ENCODE measurements at regions not wholly inside any gene's neighbourhood (a gene's known extent, or its start where the extent isn't known, plus 50 kb on each side); places are given as distances from the start of the nearest gene placed in this dataset.

GRCh38 chr6:108771421-108771820, 76.8 kb upstream of the ARMC2 start:
- H3K79me2 ChIP-seq (ENCODE audit: insufficient read depth, low read length), result no peaks in the 10 kb centered on the region
- H4K20me1 ChIP-seq (ENCODE audit: insufficient read depth, low read length), result no peaks in the 10 kb centered on the region
- no peak overlapping the region for H3K9ac ChIP-seq (ENCODE audit: low read length)
- no peaks in the 10 kb centered on the region for H3K4me1 ChIP-seq (ENCODE audit: insufficient read depth, low read length, severe bottlenecking)
- H3K4me3 ChIP-seq (ENCODE audit: low read depth, low read length, poor library complexity, severe bottlenecking), result no peak overlapping the region
- no peaks in the 10 kb centered on the region for H3F3A ChIP-seq (ENCODE audit: insufficient read depth, low read length)
- H3K9me2 ChIP-seq (ENCODE audit: low read depth, low read length), result no peaks in the 10 kb centered on the region
- H2AFZ ChIP-seq (ENCODE audit: low read length), result no peak overlapping the region
- H3K27me3 ChIP-seq (ENCODE audit: insufficient read depth, low read length), result no peaks in the 10 kb centered on the region
- H3K9me3 ChIP-seq (ENCODE audit: low read length), result no peaks in the 10 kb centered on the region
- no peak overlapping the region for H3K27ac ChIP-seq (ENCODE audit: low read depth, low read length, poor library complexity, severe bottlenecking)
- H3K36me3 ChIP-seq (ENCODE audit: insufficient read depth, low read length), result no peaks in the 10 kb centered on the region
- H3K4me2 ChIP-seq (ENCODE audit: low read length), result no peak overlapping the region
- TF ChIP-seq, protein P1, sequence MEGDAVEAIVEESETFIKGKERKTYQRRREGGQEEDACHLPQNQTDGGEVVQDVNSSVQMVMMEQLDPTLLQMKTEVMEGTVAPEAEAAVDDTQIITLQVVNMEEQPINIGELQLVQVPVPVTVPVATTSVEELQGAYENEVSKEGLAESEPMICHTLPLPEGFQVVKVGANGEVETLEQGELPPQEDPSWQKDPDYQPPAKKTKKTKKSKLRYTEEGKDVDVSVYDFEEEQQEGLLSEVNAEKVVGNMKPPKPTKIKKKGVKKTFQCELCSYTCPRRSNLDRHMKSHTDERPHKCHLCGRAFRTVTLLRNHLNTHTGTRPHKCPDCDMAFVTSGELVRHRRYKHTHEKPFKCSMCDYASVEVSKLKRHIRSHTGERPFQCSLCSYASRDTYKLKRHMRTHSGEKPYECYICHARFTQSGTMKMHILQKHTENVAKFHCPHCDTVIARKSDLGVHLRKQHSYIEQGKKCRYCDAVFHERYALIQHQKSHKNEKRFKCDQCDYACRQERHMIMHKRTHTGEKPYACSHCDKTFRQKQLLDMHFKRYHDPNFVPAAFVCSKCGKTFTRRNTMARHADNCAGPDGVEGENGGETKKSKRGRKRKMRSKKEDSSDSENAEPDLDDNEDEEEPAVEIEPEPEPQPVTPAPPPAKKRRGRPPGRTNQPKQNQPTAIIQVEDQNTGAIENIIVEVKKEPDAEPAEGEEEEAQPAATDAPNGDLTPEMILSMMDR (IDR thresholded peaks at IDR 0.05; ENCODE audit: low read length), result no peak
- TF ChIP-seq EZH2 (IDR thresholded peaks at IDR 0.05; ENCODE audit: borderline replicate concordance, low read length), result no peak

DNA sequence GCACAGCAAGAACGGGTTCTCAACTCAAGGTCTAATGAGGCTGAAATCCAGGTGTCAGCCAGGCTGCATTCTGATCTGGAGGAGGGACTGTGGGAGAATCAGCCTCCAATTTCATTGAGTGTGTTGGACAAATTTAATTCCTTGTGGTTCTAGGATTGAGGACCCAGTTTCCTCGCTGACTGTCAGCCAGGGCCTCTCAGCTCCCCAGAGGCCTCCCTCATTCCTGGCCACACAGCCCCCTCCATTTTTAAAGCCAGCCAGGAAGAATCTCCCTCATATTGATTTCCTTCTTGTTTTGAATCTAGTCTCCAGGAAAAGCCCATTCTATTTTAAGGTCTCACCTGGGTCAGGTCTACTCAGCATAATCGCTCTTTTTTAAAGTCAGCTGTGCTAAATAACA, 73.7 kb upstream of the ARMC2 start:
- peaks cover 7% of the 10 kb centered on the region for H3K4me1 ChIP-seq (ENCODE audit: insufficient read depth, low read length, severe bottlenecking)
- TF ChIP-seq, protein P1 (IDR thresholded peaks at IDR 0.05; ENCODE audit: low read length), result no peak
- no peak for TF ChIP-seq EZH2 (IDR thresholded peaks at IDR 0.05; ENCODE audit: borderline replicate concordance, low read length)
- no peaks in the 10 kb centered on the region for H3K79me2 ChIP-seq (ENCODE audit: insufficient read depth, low read length)
- H3K27ac ChIP-seq (ENCODE audit: low read depth, low read length, poor library complexity, severe bottlenecking), result no peak overlapping the region
- H3K4me3 ChIP-seq (ENCODE audit: low read depth, low read length, poor library complexity, severe bottlenecking), result no peak overlapping the region
- no peak overlapping the region for H3K9ac ChIP-seq (ENCODE audit: low read length)
- H2AFZ ChIP-seq (ENCODE audit: low read length), result no peak overlapping the region
- no peaks in the 10 kb centered on the region for H3K27me3 ChIP-seq (ENCODE audit: insufficient read depth, low read length)
- no peaks in the 10 kb centered on the region for H3K9me2 ChIP-seq (ENCODE audit: low read depth, low read length)
- H4K20me1 ChIP-seq (ENCODE audit: insufficient read depth, low read length), result no peaks in the 10 kb centered on the region
- H3F3A ChIP-seq (ENCODE audit: insufficient read depth, low read length), result no peaks in the 10 kb centered on the region
- H3K4me2 ChIP-seq (ENCODE audit: low read length), result no peak overlapping the region
- H3K9me3 ChIP-seq (ENCODE audit: low read length), result no peaks in the 10 kb centered on the region
- no peaks in the 10 kb centered on the region for H3K36me3 ChIP-seq (ENCODE audit: insufficient read depth, low read length)

GRCh38 chr6:108777536-108777935, 70.7 kb upstream of the ARMC2 start:
- H3F3A ChIP-seq (ENCODE audit: insufficient read depth, low read length), result no peaks in the 10 kb centered on the region
- no peak overlapping the region for H3K9ac ChIP-seq (ENCODE audit: low read length)
- no peaks in the 10 kb centered on the region for H3K79me2 ChIP-seq (ENCODE audit: insufficient read depth, low read length)
- no peak overlapping the region for H3K4me3 ChIP-seq (ENCODE audit: low read depth, low read length, poor library complexity, severe bottlenecking)
- peaks cover 17% of the 10 kb centered on the region for H3K4me1 ChIP-seq (ENCODE audit: insufficient read depth, low read length, severe bottlenecking)
- H3K27me3 ChIP-seq (ENCODE audit: insufficient read depth, low read length), result no peaks in the 10 kb centered on the region
- H3K27ac ChIP-seq (ENCODE audit: low read depth, low read length, poor library complexity, severe bottlenecking), result no peak overlapping the region
- no peaks in the 10 kb centered on the region for H4K20me1 ChIP-seq (ENCODE audit: insufficient read depth, low read length)
- H3K36me3 ChIP-seq (ENCODE audit: insufficient read depth, low read length), result no peaks in the 10 kb centered on the region
- TF ChIP-seq EZH2 (IDR thresholded peaks at IDR 0.05; ENCODE audit: borderline replicate concordance, low read length), result no peak
- H2AFZ ChIP-seq (ENCODE audit: low read length), result no peak overlapping the region
- no peak overlapping the region for H3K4me2 ChIP-seq (ENCODE audit: low read length)
- no peaks in the 10 kb centered on the region for H3K9me2 ChIP-seq (ENCODE audit: low read depth, low read length)
- no peaks in the 10 kb centered on the region for H3K9me3 ChIP-seq (ENCODE audit: low read length)

DNA sequence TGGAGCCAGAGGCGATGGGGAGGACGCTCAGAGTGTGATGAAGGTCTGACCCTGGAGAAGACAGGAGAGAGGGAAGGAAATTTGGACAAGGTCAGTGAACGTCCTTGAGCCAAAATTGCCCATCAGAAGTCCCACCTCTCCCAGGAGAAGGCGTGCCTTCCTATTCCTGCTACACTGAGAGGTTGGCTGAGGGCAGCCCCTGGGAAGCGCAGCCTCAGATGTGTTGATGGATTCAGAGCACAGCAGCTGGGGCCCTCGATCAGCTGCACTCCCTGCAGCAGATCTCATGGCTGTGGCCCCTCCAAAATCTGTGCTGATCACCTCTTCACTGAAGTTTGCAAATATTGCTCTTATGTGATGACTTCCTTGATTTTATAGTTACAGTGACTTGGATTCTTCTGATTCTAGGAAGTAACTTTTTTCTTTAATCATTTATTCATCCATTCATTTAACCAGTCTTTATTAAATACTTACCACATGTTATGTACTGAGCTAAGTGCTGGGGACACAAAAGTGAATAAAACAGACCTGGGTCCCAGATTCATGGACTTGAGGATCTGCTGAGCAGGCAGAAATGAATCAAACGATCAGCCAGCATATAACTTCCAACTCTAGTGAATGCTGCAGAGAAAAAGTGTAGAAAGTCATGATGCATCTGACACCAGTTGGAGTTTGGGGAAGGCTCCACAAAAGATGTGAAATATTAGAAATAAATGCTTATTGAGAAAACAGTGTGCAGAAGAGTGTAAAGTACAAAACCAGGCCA, 69.6 kb upstream of the ARMC2 start:
- no peaks in the 10 kb centered on the region for H3K79me2 ChIP-seq (ENCODE audit: insufficient read depth, low read length)
- no peaks in the 10 kb centered on the region for H3K9me3 ChIP-seq (ENCODE audit: low read length)
- no peak overlapping the region for H3K4me3 ChIP-seq (ENCODE audit: low read depth, low read length, poor library complexity, severe bottlenecking)
- H3K9me2 ChIP-seq (ENCODE audit: low read depth, low read length), result no peaks in the 10 kb centered on the region
- TF ChIP-seq, protein P1 (IDR thresholded peaks at IDR 0.05; ENCODE audit: low read length), result no peak
- no peak for TF ChIP-seq EZH2 (IDR thresholded peaks at IDR 0.05; ENCODE audit: borderline replicate concordance, low read length)
- no peak overlapping the region for H3K4me2 ChIP-seq (ENCODE audit: low read length)
- H4K20me1 ChIP-seq (ENCODE audit: insufficient read depth, low read length), result no peaks in the 10 kb centered on the region
- no peaks in the 10 kb centered on the region for H3F3A ChIP-seq (ENCODE audit: insufficient read depth, low read length)
- no peak overlapping the region for H2AFZ ChIP-seq (ENCODE audit: low read length)
- H3K27ac ChIP-seq (ENCODE audit: low read depth, low read length, poor library complexity, severe bottlenecking), result no peak overlapping the region
- no peak overlapping the region for H3K9ac ChIP-seq (ENCODE audit: low read length)
- no peaks in the 10 kb centered on the region for H3K27me3 ChIP-seq (ENCODE audit: insufficient read depth, low read length)
- H3K36me3 ChIP-seq (ENCODE audit: insufficient read depth, low read length), result no peaks in the 10 kb centered on the region
- peaks cover 17% of the 10 kb centered on the region for H3K4me1 ChIP-seq (ENCODE audit: insufficient read depth, low read length, severe bottlenecking)

Measured in OCI-LY1 (cell line).